Suprapubic skin (tissue), 3 donors: ENCODE measurements at regions not wholly inside any gene's neighbourhood (a gene's known extent, or its start where the extent isn't known, plus 50 kb on each side); places are given as distances from the start of the nearest gene placed in this dataset.

ENCODE experiments used
- CTCF ChIP-seq, 2 donors: fragments of 200-600 bp in 1 of 2; fragments of 450-650 bp in 1 of 2; sonication (generic) in 1 of 2; IDR thresholded peaks; one replicate each; pipeline ENCODE4 v1.5.1; 2016 to 2019; ENCODE audit warnings: antibody characterized with exemption in 2 of 2, mild to moderate bottlenecking in 1 of 2, moderate library complexity in 1 of 2
- POLR2A ChIP-seq, 2 donors: fragments of 450-650 bp; IDR thresholded peaks; one replicate each; pipeline ENCODE4 v1.6.1; 2017; ENCODE audit warnings: antibody characterized with exemption in 2 of 2, mild to moderate bottlenecking in 2 of 2, moderate library complexity in 2 of 2

DNA sequence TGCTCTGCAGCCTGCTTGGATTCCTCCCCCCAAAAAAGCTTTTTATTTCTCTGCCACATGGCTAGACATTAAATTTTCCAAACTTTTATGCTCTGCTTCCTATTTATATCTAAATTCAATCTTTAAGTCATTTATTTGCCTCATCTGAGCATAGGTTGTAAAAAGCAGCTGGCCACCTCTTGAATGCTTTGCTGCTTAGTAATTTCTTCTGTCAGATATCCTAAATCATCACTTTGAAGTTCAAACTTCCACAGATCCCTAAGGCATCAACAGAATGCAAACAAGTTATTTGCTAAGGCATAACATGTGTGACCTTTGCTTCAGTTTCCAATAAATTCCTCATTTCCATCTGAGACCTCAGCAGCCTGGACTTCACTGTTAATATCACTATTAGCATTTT lies 209.6 kb downstream of the FSCB start:
- no peak for TF ChIP-seq CTCF (IDR thresholded peaks at IDR 0.05)
- no peak for TF ChIP-seq POLR2A (IDR thresholded peaks at IDR 0.05)
